PFSK-1 (cell line): ENCODE measurements at regions not wholly inside any gene's neighbourhood (a gene's known extent, or its start where the extent isn't known, plus 50 kb on each side); places are given as distances from the start of the nearest gene placed in this dataset.

Source experiments
- POLR2AphosphoS5 ChIP-seq: IDR thresholded peaks from 2 replicates; pipeline ENCODE4 v1.6.1; 2012; ENCODE audit warnings: low read depth, mild to moderate bottlenecking, control low read depth, low read length, moderate library complexity
- REST ChIP-seq, 2 experiments: IDR thresholded peaks; 2 replicates each; pipeline versions ENCODE4 v1.6.1 to v1.8.0; 2011 to 2012; ENCODE audit warnings: low read depth in 2 of 2, low read length in 2 of 2, control low read depth in 1 of 2, inconsistent platforms in 1 of 2, mild to moderate bottlenecking in 1 of 2, moderate library complexity in 1 of 2; ENCODE audit not compliant: insufficient read depth in 1 of 2
- TAF1 ChIP-seq: IDR thresholded peaks from 2 replicates; pipeline ENCODE4 v1.6.1; 2012; ENCODE audit warnings: low read length, control low read depth, borderline replicate concordance; ENCODE audit not compliant: insufficient read depth

- TF ChIP-seq POLR2AphosphoS5 (no peak), REST (IDR thresholded peaks at IDR 0.05; ENCODE audit: insufficient read depth in 1 of 2, low read depth in 2 of 2, low read length in 2 of 2) (no peak), TAF1 (no peak)
Measured at GRCh38 chr12:65537978-65538377, 259.5 kb downstream of the MSRB3 start.
